HUES6 (cell line): ENCODE measurements at regions not wholly inside any gene's neighbourhood (a gene's known extent, or its start where the extent isn't known, plus 50 kb on each side); places are given as distances from the start of the nearest gene placed in this dataset.

Experiments used
- H3K27ac ChIP-seq: 2 replicates; pipeline ENCODE4 v1.7.0; 2013; ENCODE audit warnings: low read depth, mild to moderate bottlenecking, low read length, inconsistent platforms
- H3K27me3 ChIP-seq: 2 replicates; pipeline ENCODE4 v1.6.1; 2013; ENCODE audit warnings: low read length; ENCODE audit not compliant: control insufficient read depth, insufficient read depth
- H3K36me3 ChIP-seq: 2 replicates; pipeline ENCODE4 v1.6.1; 2013; ENCODE audit warnings: low read length; ENCODE audit not compliant: control insufficient read depth, insufficient read depth
- H3K4me1 ChIP-seq: 2 replicates; pipeline ENCODE4 v1.6.1; 2013; ENCODE audit warnings: low read length; ENCODE audit not compliant: control insufficient read depth, insufficient read depth
- H3K4me3 ChIP-seq: 2 replicates; pipeline ENCODE4 v1.5.1; 2013; ENCODE audit warnings: low read depth, low read length
- H3K9ac ChIP-seq: one replicate; pipeline ENCODE4 v1.6.1; 2013; ENCODE audit warnings: mild to moderate bottlenecking, low read length
- H3K9me3 ChIP-seq: 2 replicates; pipeline ENCODE4 v1.6.1; 2013; ENCODE audit warnings: low read depth, low read length; ENCODE audit not compliant: control insufficient read depth, insufficient read depth

DNA sequence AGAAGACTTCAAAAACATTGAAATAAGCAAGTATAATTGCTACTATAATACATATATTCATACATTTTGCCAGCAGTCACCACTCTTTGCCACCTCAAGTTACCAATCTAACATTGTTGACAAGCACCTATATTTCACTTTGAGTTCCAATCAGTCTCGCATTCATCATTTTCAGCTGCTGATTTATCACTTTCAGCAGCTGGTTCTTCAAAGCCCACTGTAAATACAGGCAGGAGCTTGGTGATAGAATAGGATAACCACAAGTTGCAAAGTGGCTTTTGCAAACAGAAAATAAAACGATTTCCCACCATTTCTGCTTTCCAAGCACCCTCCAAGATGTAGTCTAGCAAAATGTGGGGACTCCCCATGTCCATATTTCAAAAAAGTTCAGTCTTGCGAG lies 114.2 kb upstream of the ITGA1 start:
- Histone ChIP-seq H3K4me1 (no peaks in the 10 kb centered on the region), H3K9me3 (no peaks in the 10 kb centered on the region), H3K9ac (no peak overlapping the region), H3K4me3 (no peak overlapping the region), H3K27me3 (no peaks in the 10 kb centered on the region), H3K36me3 (no peaks in the 10 kb centered on the region), H3K27ac (no peak overlapping the region)

DNA sequence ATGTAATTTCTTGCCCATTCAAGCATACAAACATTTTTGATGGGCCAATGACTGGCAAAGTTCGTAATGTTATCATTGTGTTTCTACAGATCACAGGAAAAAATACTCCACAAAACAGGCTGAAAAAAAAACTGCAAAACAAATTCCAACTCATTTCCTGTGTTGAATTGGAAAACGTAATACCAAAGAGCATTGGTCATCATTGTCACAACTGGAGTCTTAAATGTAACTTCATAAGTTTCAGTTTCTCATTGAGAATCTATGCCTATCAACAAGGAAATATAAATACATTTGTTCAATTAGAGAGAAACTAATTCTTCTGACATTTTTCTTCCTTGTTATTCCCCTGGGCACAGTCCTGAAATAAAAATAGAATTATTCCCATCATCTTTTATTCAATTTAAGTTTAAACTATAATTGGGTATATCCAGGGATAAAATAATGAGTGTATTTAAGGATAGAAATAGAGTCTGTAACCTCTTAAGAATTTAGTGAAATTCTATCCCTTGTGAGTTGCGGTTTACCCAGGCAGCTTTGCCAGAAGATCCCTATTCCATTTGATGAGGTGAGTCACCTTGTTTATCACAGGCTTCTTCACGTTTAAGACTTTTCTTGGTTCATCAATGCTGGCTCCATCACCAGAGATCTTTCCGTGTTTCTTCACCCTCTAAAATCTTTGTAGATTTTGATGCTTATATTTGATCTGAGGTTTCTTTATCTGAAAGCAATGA lies 112.7 kb upstream of the ITGA1 start:
- H3K4me1 ChIP-seq, result no peaks in the 10 kb centered on the region
- H3K9ac ChIP-seq, result no peak overlapping the region
- H3K4me3 ChIP-seq, result no peak overlapping the region
- no peaks in the 10 kb centered on the region for H3K36me3 ChIP-seq
- H3K27me3 ChIP-seq, result no peaks in the 10 kb centered on the region
- H3K9me3 ChIP-seq, result no peaks in the 10 kb centered on the region
- H3K27ac ChIP-seq, result no peak overlapping the region

DNA sequence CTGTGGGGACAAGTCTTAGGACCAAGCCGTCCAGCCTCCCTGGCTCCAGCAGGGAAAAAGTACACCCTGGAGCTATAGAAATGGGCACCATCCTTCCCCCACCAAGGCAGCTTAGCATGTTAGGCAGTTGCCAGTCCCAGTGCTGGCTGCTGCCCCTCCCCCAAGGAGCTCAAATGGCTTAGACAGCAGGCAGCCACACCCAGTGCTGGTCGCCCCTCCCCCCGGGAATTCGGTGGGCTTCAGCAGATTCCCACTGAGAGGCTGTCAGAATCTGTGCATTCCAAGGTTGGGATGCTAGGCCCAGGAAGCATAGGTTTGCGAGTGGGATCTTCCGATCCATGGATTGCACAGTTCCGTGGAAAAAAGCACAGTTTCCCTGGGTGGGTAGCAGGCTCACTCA lies 105.2 kb upstream of the ITGA1 start:
- Histone ChIP-seq H3K36me3 (no peaks in the 10 kb centered on the region), H3K4me3 (no peak overlapping the region), H3K27ac (no peak overlapping the region), H3K9me3 (no peaks in the 10 kb centered on the region), H3K9ac (no peak overlapping the region), H3K4me1 (peaks cover 11% of the 10 kb centered on the region), H3K27me3 (no peaks in the 10 kb centered on the region)

DNA sequence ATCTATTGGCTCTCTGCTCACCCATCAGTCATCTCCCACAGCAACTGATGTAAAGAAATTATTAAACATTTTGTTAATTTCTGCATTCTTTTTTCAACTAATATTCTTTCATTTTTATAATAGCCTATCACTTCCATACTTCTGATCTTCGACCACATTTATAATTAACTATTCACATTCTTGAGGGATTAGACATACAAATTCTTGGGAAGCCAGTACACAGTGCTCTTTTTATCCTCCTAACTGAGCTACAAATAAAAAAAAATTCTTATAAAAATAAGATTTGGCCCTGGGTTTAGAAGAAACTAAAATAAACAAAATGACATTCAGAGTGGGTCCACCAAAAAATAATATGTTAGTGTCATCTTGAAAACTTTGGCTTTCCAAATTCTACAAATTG lies 103.7 kb upstream of the ITGA1 start:
- H3K4me1 ChIP-seq, result peaks cover 11% of the 10 kb centered on the region
- no peaks in the 10 kb centered on the region for H3K27me3 ChIP-seq
- no peak overlapping the region for H3K27ac ChIP-seq
- no peaks in the 10 kb centered on the region for H3K36me3 ChIP-seq
- H3K9ac ChIP-seq, result no peak overlapping the region
- H3K4me3 ChIP-seq, result no peak overlapping the region
- H3K9me3 ChIP-seq, result no peaks in the 10 kb centered on the region

DNA sequence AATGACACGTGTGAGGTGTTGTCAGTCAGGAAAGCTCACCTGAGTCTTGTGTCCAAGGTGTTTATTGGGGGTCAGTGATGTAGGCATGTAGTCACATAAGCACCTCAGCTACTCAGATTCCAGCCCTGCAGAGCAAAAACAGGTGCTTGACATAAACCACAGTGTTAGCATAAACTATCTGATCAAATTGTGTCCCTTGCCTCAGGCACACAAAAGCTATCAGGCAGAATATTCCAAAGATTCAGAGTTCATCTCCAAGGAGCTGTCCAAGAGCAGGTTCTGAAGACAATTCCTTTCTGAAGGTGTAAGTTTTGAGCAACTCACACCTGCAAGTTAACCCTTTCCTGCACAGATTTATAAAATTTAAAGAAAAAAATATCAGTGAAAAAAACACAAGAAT lies 102.2 kb upstream of the ITGA1 start:
- Histone ChIP-seq H3K27me3 (no peaks in the 10 kb centered on the region), H3K4me1 (peaks cover 20% of the 10 kb centered on the region), H3K4me3 (no peak overlapping the region), H3K9me3 (no peaks in the 10 kb centered on the region), H3K9ac (no peak overlapping the region), H3K27ac (no peak overlapping the region), H3K36me3 (no peaks in the 10 kb centered on the region)

DNA sequence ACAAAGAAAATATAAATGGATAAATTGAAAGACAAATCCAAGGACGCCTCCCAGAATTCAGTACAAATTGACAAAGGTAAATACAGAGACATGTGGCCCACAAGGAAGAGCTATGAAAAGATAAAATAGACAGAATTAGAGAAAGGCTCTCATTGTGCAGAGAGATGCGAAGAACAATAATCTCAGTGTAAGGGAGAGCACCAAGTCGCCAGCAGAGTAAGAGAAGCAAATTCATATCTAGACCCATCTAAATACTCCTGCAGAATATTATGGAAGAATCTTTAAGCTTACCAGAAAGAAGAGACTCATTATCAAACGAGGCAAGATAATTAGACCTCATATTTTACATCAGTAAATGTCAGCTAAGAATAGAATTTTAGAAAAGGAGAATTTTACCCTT lies 101.7 kb upstream of the ITGA1 start:
- Histone ChIP-seq H3K27ac (no peak overlapping the region), H3K9me3 (no peaks in the 10 kb centered on the region), H3K27me3 (no peaks in the 10 kb centered on the region), H3K4me1 (peaks cover 24% of the 10 kb centered on the region), H3K9ac (no peak overlapping the region), H3K36me3 (no peaks in the 10 kb centered on the region), H3K4me3 (no peak overlapping the region)

DNA sequence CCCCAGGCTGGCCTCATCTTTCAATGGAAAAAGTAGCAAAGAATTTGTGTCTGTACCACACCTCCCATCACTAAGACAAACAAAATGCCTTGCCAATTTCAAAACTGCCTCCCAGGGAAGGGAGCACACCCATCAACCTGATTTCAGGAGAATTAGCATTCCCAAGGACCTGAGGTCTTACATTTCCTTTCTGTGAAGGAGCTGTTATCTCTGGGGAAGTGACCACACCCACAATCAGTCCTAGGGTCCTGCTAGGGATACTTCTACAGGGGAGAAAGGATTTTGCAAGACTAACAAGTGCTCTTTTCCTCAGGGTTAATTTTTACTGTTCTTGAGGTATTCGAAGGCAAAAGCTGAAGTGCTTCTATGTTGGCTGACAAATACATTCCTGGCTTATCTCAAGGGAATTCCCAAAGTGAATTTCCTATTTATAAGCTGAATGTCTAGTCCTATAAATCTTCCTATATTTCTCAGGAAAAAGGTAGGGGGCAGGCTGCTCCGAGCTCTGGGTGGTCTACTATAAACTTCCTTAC lies 97.4 kb upstream of the ITGA1 start:
- H3K4me3 ChIP-seq, result no peak overlapping the region
- H3K27ac ChIP-seq, result no peak overlapping the region
- no peaks in the 10 kb centered on the region for H3K27me3 ChIP-seq
- no peaks in the 10 kb centered on the region for H3K36me3 ChIP-seq
- H3K4me1 ChIP-seq, result peaks cover 35% of the 10 kb centered on the region
- H3K9ac ChIP-seq, result no peak overlapping the region
- no peaks in the 10 kb centered on the region for H3K9me3 ChIP-seq

DNA sequence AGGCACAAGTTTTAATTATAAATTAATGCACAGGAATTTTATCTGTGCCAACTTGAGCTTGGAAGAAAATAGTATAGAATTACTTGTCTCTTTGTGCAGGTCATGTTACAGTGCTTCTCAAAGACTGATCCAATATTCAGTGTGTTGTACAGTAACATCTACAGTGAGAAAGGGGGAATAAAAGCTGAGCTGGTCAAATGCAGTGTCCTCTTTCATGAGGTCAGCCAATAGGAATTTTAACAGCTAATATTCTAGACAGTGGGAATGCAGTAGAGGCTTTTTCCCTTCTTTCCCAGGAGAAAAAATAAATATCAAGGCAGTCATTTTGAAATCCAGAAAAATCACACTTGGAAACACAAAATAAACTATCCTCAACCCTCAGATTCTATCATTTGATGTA lies 95.7 kb upstream of the ITGA1 start:
- Histone ChIP-seq H3K27ac (no peak overlapping the region), H3K4me3 (no peak overlapping the region), H3K27me3 (no peaks in the 10 kb centered on the region), H3K36me3 (no peaks in the 10 kb centered on the region), H3K9ac (no peak overlapping the region), H3K4me1 (peaks cover 35% of the 10 kb centered on the region), H3K9me3 (no peaks in the 10 kb centered on the region)

DNA sequence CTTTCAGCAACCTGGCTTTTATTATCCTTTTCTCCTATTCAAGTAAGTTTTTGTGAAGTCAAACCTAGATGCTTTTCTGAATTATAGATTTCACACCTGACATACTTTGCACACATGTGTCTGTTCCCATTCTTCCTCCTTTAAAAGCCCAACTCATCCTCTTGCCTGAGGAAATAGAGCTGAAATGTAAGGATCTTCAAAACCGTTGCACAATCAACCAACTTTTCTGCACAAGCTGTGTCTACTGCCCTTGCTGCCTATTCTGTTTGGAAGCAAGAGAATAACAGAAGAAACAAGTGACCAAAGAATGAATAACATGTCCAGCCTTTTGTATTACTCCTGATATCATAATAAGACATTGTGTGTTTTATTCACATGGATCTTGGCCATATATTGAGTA lies 95.1 kb upstream of the ITGA1 start:
- H3K9ac ChIP-seq, result no peak overlapping the region
- no peaks in the 10 kb centered on the region for H3K9me3 ChIP-seq
- H3K36me3 ChIP-seq, result no peaks in the 10 kb centered on the region
- no peaks in the 10 kb centered on the region for H3K27me3 ChIP-seq
- H3K27ac ChIP-seq, result no peak overlapping the region
- H3K4me3 ChIP-seq, result no peak overlapping the region
- H3K4me1 ChIP-seq, result peaks cover 35% of the 10 kb centered on the region

DNA sequence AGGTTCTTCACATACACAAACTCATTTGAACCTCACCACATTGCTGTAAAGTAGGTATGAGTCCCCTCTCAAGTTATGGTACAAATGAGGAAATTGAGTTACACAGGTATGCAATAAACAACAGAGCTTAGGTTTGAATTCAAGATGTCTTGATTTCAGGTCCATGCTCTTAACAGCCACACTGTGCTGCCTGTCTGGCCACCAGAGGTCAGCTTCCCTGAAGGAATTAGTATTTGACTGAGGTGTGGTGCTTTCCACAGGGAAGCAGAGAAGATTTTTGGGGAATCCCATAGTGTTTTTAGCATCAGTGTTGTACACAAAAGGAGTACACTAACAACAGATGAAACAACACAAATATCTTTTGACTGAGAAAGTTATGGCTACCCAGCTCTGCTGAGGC lies 94.4 kb upstream of the ITGA1 start:
- no peak overlapping the region for H3K27ac ChIP-seq
- no peak overlapping the region for H3K9ac ChIP-seq
- no peaks in the 10 kb centered on the region for H3K9me3 ChIP-seq
- no peaks in the 10 kb centered on the region for H3K27me3 ChIP-seq
- no peak overlapping the region for H3K4me3 ChIP-seq
- peaks cover 35% of the 10 kb centered on the region for H3K4me1 ChIP-seq
- no peaks in the 10 kb centered on the region for H3K36me3 ChIP-seq

DNA sequence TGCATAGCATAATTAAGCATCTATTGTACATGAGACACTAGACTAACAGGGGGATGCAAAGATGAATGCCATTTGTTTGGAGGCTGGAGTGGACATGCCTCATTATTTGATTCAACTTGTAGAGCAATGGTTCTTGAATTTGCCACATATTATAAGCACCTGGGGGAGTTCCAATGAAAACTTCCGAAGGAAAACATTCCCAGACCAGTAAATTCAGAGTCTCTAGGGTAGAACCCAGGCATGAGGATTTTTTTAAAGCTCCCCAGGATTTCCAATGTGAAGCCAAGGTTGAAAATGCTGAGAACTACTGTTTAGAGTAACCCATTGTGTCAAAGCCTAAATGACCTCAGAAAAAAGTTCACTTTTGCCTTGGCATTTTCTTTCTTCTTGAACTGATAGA lies 93.9 kb upstream of the ITGA1 start:
- H3K9ac ChIP-seq, result no peak overlapping the region
- H3K27ac ChIP-seq, result no peak overlapping the region
- H3K4me1 ChIP-seq, result peaks cover 35% of the 10 kb centered on the region
- no peaks in the 10 kb centered on the region for H3K9me3 ChIP-seq
- H3K27me3 ChIP-seq, result no peaks in the 10 kb centered on the region
- no peak overlapping the region for H3K4me3 ChIP-seq
- H3K36me3 ChIP-seq, result no peaks in the 10 kb centered on the region
